ENCODE measurements at regions not wholly inside any gene's neighbourhood (a gene's known extent, or its start where the extent isn't known, plus 50 kb on each side); places are given as distances from the start of the nearest gene placed in this dataset.

GRCh38 chr18:77495982-77496690 lies 246.5 kb downstream of the GALR1 start (continued):
- TF ChIP-seq ZNF142 (CRISPR knock-in tag; IDR thresholded peaks at IDR 0.05) = no peak
- TF ChIP-seq ZNF740 (CRISPR knock-in tag; IDR thresholded peaks at IDR 0.05) = no peak
- TF ChIP-seq MEIS2 (CRISPR knock-in tag; IDR thresholded peaks at IDR 0.05) = no peak
- TF ChIP-seq ZNF124 (CRISPR knock-in tag; IDR thresholded peaks at IDR 0.05) = no peak
- TF ChIP-seq ZNF781 (CRISPR knock-in tag; IDR thresholded peaks at IDR 0.05; ENCODE audit: borderline replicate concordance, not compliant biosample characterization) = no peak

- no peak overlapping the region for H3K4me2 ChIP-seq (ENCODE audit: low read depth, low read length)
- peaks cover 0 to 5% of the 10 kb centered on the region in 2 experiments; a peak in 1 of 5 replicates for H3K27me3 ChIP-seq (ENCODE audit: control insufficient read depth in 1 of 2, insufficient read depth in 2 of 2, low read length in 2 of 2)
- FAIRE-seq = no peak
- no peak overlapping the region for H2AFZ ChIP-seq (ENCODE audit: low read length)
- in situ Hi-C loops (cut with HindIII; ENCODE audit: extremely low pct_ligation_motif_present, low pct_unique_long_range_greater_than_20kb) = no loop called here
- H3K36me3 ChIP-seq (replicated peaks in 1 of 2; ENCODE audit: control insufficient read depth in 1 of 2, insufficient read depth in 2 of 2, low read length in 2 of 2) = no peaks in the 10 kb centered on the region
- ATAC-seq = no peak
- 0% methylated on average over 2 of the region's 2 CpGs for WGBS (ENCODE audit: low lambda C conversion rate)
- no peaks in the 10 kb centered on the region for H4K20me1 ChIP-seq (ENCODE audit: insufficient read depth, low read length)
- H3K27ac ChIP-seq (ENCODE audit: extremely low read length, insufficient read depth, low read length) = no peak overlapping the region
- CTCF ChIA-PET (ENCODE audit: low intra/inter-chr PET ratio, low total read pairs) = no interaction called here
- H3K9ac ChIP-seq (ENCODE audit: insufficient read depth, low read depth, low read length) = no peak overlapping the region
- BruUV-seq (replicated peaks) = no TSS peak
- H3K4me1 ChIP-seq (ENCODE audit: insufficient read depth, low read length) = no peaks in the 10 kb centered on the region
- no peaks in the 10 kb centered on the region for H3K79me2 ChIP-seq (ENCODE audit: insufficient read depth, low read length)
- no peak for DNase-seq (ENCODE audit: low spot score)
- intact Hi-C loops (cut with micrococcal nuclease; ENCODE audit: unreplicated experiment) = no loop called here
- POLR2A ChIA-PET = no interaction called here
- H3K4me3 ChIP-seq (replicated peaks in 1 of 3; ENCODE audit: insufficient read depth in 1 of 3, low read depth in 2 of 3, low read length in 3 of 3) = no peak overlapping the region
- H3K9me3 ChIP-seq (ENCODE audit: low read length) = no peaks in the 10 kb centered on the region
- TF ChIP-seq SP1 (IDR thresholded peaks at IDR 0.05) = no peak
- no peak for TF ChIP-seq SP1 (CRISPR knock-in tag; IDR thresholded peaks at IDR 0.05)
- no peak for TF ChIP-seq ATF7-NPFF (CRISPR knock-in tag; IDR thresholded peaks at IDR 0.05; ENCODE audit: low read depth)
- no peak for TF ChIP-seq ZSCAN22 (CRISPR knock-in tag; IDR thresholded peaks at IDR 0.05)
- TF ChIP-seq ZMYM4 (CRISPR knock-in tag; IDR thresholded peaks at IDR 0.05) = no peak
- no peak for TF ChIP-seq FOSL2 (CRISPR knock-in tag; IDR thresholded peaks at IDR 0.05)
- TF ChIP-seq ZNF274 (CRISPR knock-in tag; IDR thresholded peaks at IDR 0.05) = no peak
- no peak for TF ChIP-seq DDIT3 (CRISPR knock-in tag; IDR thresholded peaks at IDR 0.05)
These were observed 251.6 kb downstream of the GALR1 start for GRCh38 chr18:77501266-77501665.

Data from HepG2 (cell line).